A673 (cell line): ENCODE measurements at regions not wholly inside any gene's neighbourhood (a gene's known extent, or its start where the extent isn't known, plus 50 kb on each side); places are given as distances from the start of the nearest gene placed in this dataset.
A peak's percentile ranks its signal among the peaks of the same experiment; 100 is the strongest.

ENCODE experiments used
- BruUV-seq: library from RNA; stranded (reverse); fragments of 400-500 nt; replicated peaks from 2 replicates; lab custom pipeline; 2021; lab: Mats Ljungman, UMichigan
- CTCF ChIA-PET: fragments of 300-600 bp; sonication (Branson Sonifier 250); formaldehyde crosslinking; loops from one replicate; lab custom pipeline; 2022; ENCODE audit warnings: antibody characterized with exemption; lab: Charles Lee
- POLR2A ChIA-PET: fragments of 300-600 bp; sonication (Branson Sonifier 250); formaldehyde crosslinking; loops from one replicate; lab custom pipeline; 2022; ENCODE audit warnings: antibody characterized with exemption; ENCODE audit not compliant: low non-redundant PET; lab: Charles Lee
- DNase-seq: peaks from one replicate; pipeline ENCODE4 v3.0.0-alpha.2; 2015; ENCODE audit warnings: low spot score
- H3K27ac ChIP-seq: fragments of 200-600 bp; sonication (generic); 2 replicates; pipeline ENCODE4 v1.5.1; 2016; ENCODE audit warnings: mixed run types, low read depth, mild to moderate bottlenecking, mixed read lengths, antibody characterized with exemption, low read length; ENCODE audit not compliant: poor library complexity, severe bottlenecking
- H3K27me3 ChIP-seq: fragments of 200-600 bp; sonication (generic); replicated peaks from 2 replicates; pipeline ENCODE4 v1.6.1; 2017; ENCODE audit warnings: mixed run types, low read depth, mild to moderate bottlenecking, mixed read lengths, antibody characterized with exemption, low read length; ENCODE audit not compliant: insufficient read depth, poor library complexity
- H3K36me3 ChIP-seq: fragments of 200-600 bp; sonication (generic); 2 replicates; pipeline ENCODE4 v1.6.1; 2016; ENCODE audit warnings: mixed run types, mild to moderate bottlenecking, mixed read lengths, antibody characterized with exemption, low read length; ENCODE audit not compliant: insufficient read depth, poor library complexity, severe bottlenecking
- H3K4me1 ChIP-seq: fragments of 200-600 bp; sonication (generic); 2 replicates; pipeline ENCODE4 v1.6.1; 2017; ENCODE audit warnings: mixed run types, mild to moderate bottlenecking, mixed read lengths, antibody characterized with exemption, low read length; ENCODE audit not compliant: insufficient read depth, poor library complexity, severe bottlenecking
- H3K4me3 ChIP-seq: fragments of 200-600 bp; sonication (generic); 2 replicates; pipeline ENCODE4 v1.5.1; 2016; ENCODE audit warnings: low read depth, mixed run types, mild to moderate bottlenecking, mixed read lengths, low read length; ENCODE audit not compliant: poor library complexity, severe bottlenecking
- H3K9me3 ChIP-seq: fragments of 200-600 bp; sonication (generic); 2 replicates; pipeline ENCODE4 v1.6.1; 2016; ENCODE audit warnings: mixed run types, low read depth, mild to moderate bottlenecking, mixed read lengths, antibody characterized with exemption, low read length; ENCODE audit not compliant: poor library complexity, severe bottlenecking
- CTCF ChIP-seq: fragments of 300-800, 200-600 bp; sonication (generic); conservative IDR thresholded peaks from 2 replicates; pipeline ENCODE4 v1.5.1; 2017; ENCODE audit warnings: low read depth, mild to moderate bottlenecking, antibody characterized with exemption, low read length, moderate library complexity, mixed read lengths
- EZH2 ChIP-seq: fragments of 200-600 bp; sonication (generic); IDR thresholded peaks from 2 replicates; pipeline ENCODE4 v1.6.1; 2017; ENCODE audit warnings: borderline replicate concordance, low read depth, mild to moderate bottlenecking, mixed read lengths, antibody characterized with exemption, low read length; ENCODE audit not compliant: poor library complexity, severe bottlenecking
- intact Hi-C: fragments of 100-400 bp; cut with micrococcal nuclease; formaldehyde crosslinking; loops from one replicate; pipeline ENCODE4 v1.10.0; 2022; ENCODE audit not compliant: unreplicated experiment

GRCh38 chr13:78777976-78778375, 119.0 kb upstream of the OBI1 start:
- Histone ChIP-seq H3K9me3 (no peaks in the 10 kb centered on the region), H3K4me1 (peaks cover 32% of the 10 kb centered on the region), H3K27ac (peak overlapping the region; percentile 69), H3K4me3 (peak overlapping the region; percentile 12), H3K27me3 (peaks cover 29% of the 10 kb centered on the region), H3K36me3 (no peaks in the 10 kb centered on the region)
- BruUV-seq, result no TSS peak
- CTCF ChIA-PET, result no interaction called here
- DNase-seq, result peak; percentile 38
- intact Hi-C loops, result no loop called here
- POLR2A ChIA-PET, result no interaction called here
- no peak for TF ChIP-seq EZH2

DNA sequence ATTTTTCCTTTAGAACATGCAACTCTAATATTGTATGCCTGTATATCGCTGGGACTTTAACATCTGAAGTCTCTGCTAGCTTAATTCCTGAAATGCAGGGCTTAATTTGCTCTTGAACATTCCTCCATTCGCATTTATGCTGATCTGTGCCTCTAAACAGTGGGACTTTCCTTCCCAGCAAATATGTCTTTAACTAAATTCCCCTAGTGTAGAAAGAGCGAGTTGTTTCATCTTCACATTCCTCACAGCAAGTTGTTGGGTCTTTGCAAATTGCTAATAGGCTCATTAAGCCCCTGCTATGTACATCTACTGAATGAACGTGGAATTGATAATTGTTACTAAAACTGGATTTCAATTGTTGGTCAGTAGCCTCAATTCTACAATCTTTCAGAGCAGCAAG, 118.4 kb upstream of the OBI1 start:
- H3K4me3 ChIP-seq, result peak overlapping the region; percentile 12
- H3K9me3 ChIP-seq, result no peaks in the 10 kb centered on the region
- ChIA-PET CTCF (no interaction called here), POLR2A (no interaction called here)
- peaks cover 32% of the 10 kb centered on the region for H3K4me1 ChIP-seq
- no peak for DNase-seq
- BruUV-seq, result no TSS peak
- peaks cover 27% of the 10 kb centered on the region for H3K27me3 ChIP-seq
- TF ChIP-seq EZH2, result peak; percentile 46
- TF ChIP-seq CTCF, result no peak
- intact Hi-C loops, result no loop called here
- H3K27ac ChIP-seq, result peak overlapping the region; percentile 69
- H3K36me3 ChIP-seq, result no peaks in the 10 kb centered on the region

DNA sequence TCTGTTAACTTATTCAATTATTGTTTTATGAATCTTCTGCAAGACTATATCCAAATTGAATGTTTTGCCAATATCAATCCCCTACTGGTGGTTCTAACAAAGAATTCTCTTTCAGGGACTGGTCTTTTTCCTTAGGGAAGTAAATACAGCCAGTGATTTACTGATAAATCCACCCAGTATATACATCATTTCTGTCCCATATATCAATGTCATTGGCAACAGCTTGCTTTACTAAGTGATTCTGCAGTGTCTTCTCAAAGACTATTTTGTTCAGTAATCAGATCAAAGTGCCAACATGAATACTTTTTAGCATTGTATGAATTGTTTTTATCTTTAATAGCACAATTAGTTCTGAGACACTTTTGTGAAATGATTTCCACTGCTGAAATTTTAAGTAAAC, 114.0 kb upstream of the OBI1 start:
- Histone ChIP-seq H3K27ac (no peak overlapping the region), H3K27me3 (peaks cover 21% of the 10 kb centered on the region), H3K9me3 (no peaks in the 10 kb centered on the region), H3K36me3 (no peaks in the 10 kb centered on the region), H3K4me1 (peaks cover 14% of the 10 kb centered on the region), H3K4me3 (no peak overlapping the region)
- no TSS peak for BruUV-seq
- CTCF ChIA-PET, result no interaction called here
- TF ChIP-seq CTCF (no peak), EZH2 (no peak)
- DNase-seq, result no peak
- POLR2A ChIA-PET, result no interaction called here
- intact Hi-C loops, result no loop called here

DNA sequence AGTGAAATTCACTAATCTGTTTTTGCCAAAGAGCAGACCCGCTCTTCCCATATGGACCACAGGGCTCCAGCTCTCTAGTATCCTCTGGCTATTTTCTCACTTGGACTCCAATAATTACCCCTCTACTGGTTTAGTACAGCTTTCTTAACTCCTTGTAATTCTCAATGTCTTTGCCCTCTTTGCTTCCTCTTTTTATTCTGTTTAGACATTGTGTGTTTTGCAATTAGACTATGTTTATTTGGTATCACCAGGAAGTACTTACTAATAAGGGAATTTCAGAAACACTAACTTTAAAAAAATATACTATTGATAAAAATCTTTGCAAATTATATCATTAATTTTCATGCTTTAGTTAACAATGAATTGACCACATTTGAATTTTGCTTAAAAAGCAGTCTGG, 111.6 kb upstream of the OBI1 start:
- no TSS peak for BruUV-seq
- Histone ChIP-seq H3K9me3 (no peaks in the 10 kb centered on the region), H3K27ac (no peak overlapping the region), H3K27me3 (peaks cover 5% of the 10 kb centered on the region), H3K4me1 (peaks cover 6% of the 10 kb centered on the region), H3K4me3 (no peak overlapping the region), H3K36me3 (no peaks in the 10 kb centered on the region)
- intact Hi-C loops, result no loop called here
- no peak for TF ChIP-seq EZH2
- no peak for TF ChIP-seq CTCF
- DNase-seq, result no peak
- ChIA-PET POLR2A (no interaction called here), CTCF (no interaction called here)
